ENCODE measurements at regions not wholly inside any gene's neighbourhood (a gene's known extent, or its start where the extent isn't known, plus 50 kb on each side); places are given as distances from the start of the nearest gene placed in this dataset.
"Not testable (repeated sequence)": the region's sequence is repeated elsewhere in the genome, so short reads cannot be mapped to it uniquely, and the experiment has no call there.

- no peak for DNase-seq
- ATAC-seq (ENCODE audit: insufficient read depth, low FRiP score), result no peak
- H3K27ac ChIP-seq (ENCODE audit: low read depth in 1 of 2, low read length in 1 of 2), result peak overlapping the region in 1 of 2 donors; percentile 62
Measured at GRCh38 chr3:5054098-5054497, 68.0 kb upstream of the ARL8B start.

GRCh38 chr3:5054579-5054978 lies 67.5 kb upstream of the ARL8B start:
- H3K36me3 ChIP-seq (ENCODE audit: control insufficient read depth in 4 of 4, insufficient read depth in 4 of 4, low read length in 4 of 4); ATAC-seq (ENCODE audit: insufficient read depth, low FRiP score); H3K4me3 ChIP-seq; H3K27me3 ChIP-seq (ENCODE audit: control insufficient read depth in 3 of 3, insufficient read depth in 3 of 3, low read length in 2 of 3); H3K9ac ChIP-seq (ENCODE audit: insufficient read depth in 1 of 2, low read length in 2 of 2); DNase-seq; H3K4me1 ChIP-seq (ENCODE audit: control insufficient read depth in 5 of 5, insufficient read depth in 5 of 5, low read length in 5 of 5); H3K9me3 ChIP-seq (ENCODE audit: control insufficient read depth in 4 of 4, insufficient read depth in 3 of 4, low read length in 3 of 4): not testable (repeated sequence)
- WGBS, 2 donors, result 76 to 78% methylated on average over 6 of the region's 6 CpGs
- peak overlapping the region in 1 of 2 donors; percentile 48 for H3K27ac ChIP-seq (ENCODE audit: low read depth in 1 of 2, low read length in 1 of 2)

More at GRCh38 chr3:5054098-5054497, 68.0 kb upstream of the ARL8B start:
- Histone ChIP-seq H3K36me3 (ENCODE audit: control insufficient read depth in 4 of 4, insufficient read depth in 4 of 4, low read length in 4 of 4) (no peaks in the 10 kb centered on the region), H3K4me3 (no peak overlapping the region), H3K4me1 (ENCODE audit: control insufficient read depth in 5 of 5, insufficient read depth in 5 of 5, low read length in 5 of 5) (peaks cover 0 to 5% (median 2%) of the 10 kb centered on the region in 5 donors), H3K27me3 (ENCODE audit: control insufficient read depth in 3 of 3, insufficient read depth in 3 of 3, low read length in 2 of 3) (no peaks in the 10 kb centered on the region), H3K9ac (ENCODE audit: insufficient read depth in 1 of 2, low read length in 2 of 2) (no peak overlapping the region), H3K9me3 (ENCODE audit: control insufficient read depth in 4 of 4, insufficient read depth in 3 of 4, low read length in 3 of 4) (no peaks in the 10 kb centered on the region)
- TF ChIP-seq CTCF (IDR thresholded peaks at IDR 0.05; ENCODE audit: control extremely low read depth, extremely low read depth), result no peak
- 55 to 82% methylated on average over 4 of the region's 4 CpGs for WGBS, 2 donors

- H3K9ac ChIP-seq (ENCODE audit: insufficient read depth in 1 of 2, low read length in 2 of 2), result no peak overlapping the region
- no peaks in the 10 kb centered on the region for H3K9me3 ChIP-seq (ENCODE audit: control insufficient read depth in 4 of 4, insufficient read depth in 3 of 4, low read length in 3 of 4)
- H3K4me1 ChIP-seq (ENCODE audit: control insufficient read depth in 5 of 5, insufficient read depth in 5 of 5, low read length in 5 of 5), result peaks cover 0 to 5% (median 2%) of the 10 kb centered on the region in 5 donors
- no peak for TF ChIP-seq CTCF (IDR thresholded peaks at IDR 0.05; ENCODE audit: control extremely low read depth, extremely low read depth)
- H3K4me3 ChIP-seq, result no peak overlapping the region
- ATAC-seq (ENCODE audit: insufficient read depth, low FRiP score) (no peak), DNase-seq (no peak)
- H3K36me3 ChIP-seq (ENCODE audit: control insufficient read depth in 4 of 4, insufficient read depth in 4 of 4, low read length in 4 of 4), result no peaks in the 10 kb centered on the region
- 30 to 65% methylated on average over 6 of the region's 6 CpGs for WGBS, 2 donors
- H3K27me3 ChIP-seq (ENCODE audit: control insufficient read depth in 3 of 3, insufficient read depth in 3 of 3, low read length in 2 of 3), result no peaks in the 10 kb centered on the region
- H3K27ac ChIP-seq (ENCODE audit: low read depth in 1 of 2, low read length in 1 of 2), result peak overlapping the region in 1 of 2 donors; percentile 55
Measured at GRCh38 chr3:5055357-5056110, 66.6 kb upstream of the ARL8B start.

GRCh38 chr3:5056111-5056391 lies 66.0 kb upstream of the ARL8B start:
- no peaks in the 10 kb centered on the region for H3K9me3 ChIP-seq (ENCODE audit: control insufficient read depth in 4 of 4, insufficient read depth in 3 of 4, low read length in 3 of 4)
- DNase-seq, result no peak
- H3K4me1 ChIP-seq (ENCODE audit: control insufficient read depth in 5 of 5, insufficient read depth in 5 of 5, low read length in 5 of 5), result peaks cover 0 to 5% (median 2%) of the 10 kb centered on the region in 5 donors
- no peak for TF ChIP-seq CTCF (IDR thresholded peaks at IDR 0.05; ENCODE audit: control extremely low read depth, extremely low read depth)
- no peaks in the 10 kb centered on the region for H3K27me3 ChIP-seq (ENCODE audit: control insufficient read depth in 3 of 3, insufficient read depth in 3 of 3, low read length in 2 of 3)
- no peaks in the 10 kb centered on the region for H3K36me3 ChIP-seq (ENCODE audit: control insufficient read depth in 4 of 4, insufficient read depth in 4 of 4, low read length in 4 of 4)
- H3K9ac ChIP-seq (ENCODE audit: insufficient read depth in 1 of 2, low read length in 2 of 2), result no peak overlapping the region
- H3K4me3 ChIP-seq, result no peak overlapping the region
- H3K27ac ChIP-seq (ENCODE audit: low read depth in 1 of 2, low read length in 1 of 2), result no peak overlapping the region
- ATAC-seq (ENCODE audit: insufficient read depth, low FRiP score), result no peak
- WGBS, 2 donors, result 64 to 81% methylated on average over 3 of the region's 3 CpGs
